Brain microvascular endothelial cell (primary cell): ENCODE measurements at regions not wholly inside any gene's neighbourhood (a gene's known extent, or its start where the extent isn't known, plus 50 kb on each side); places are given as distances from the start of the nearest gene placed in this dataset.
"Not testable (repeated sequence)": the region's sequence is repeated elsewhere in the genome, so short reads cannot be mapped to it uniquely, and the experiment has no call there.

ENCODE experiments used
- DNase-seq: peaks from one replicate; pipeline ENCODE4 v3.0.0-alpha.2; 2020
- H3K27ac ChIP-seq: fragments of 250-450 bp; sonication (Bioruptor Pico); 2 replicates; pipeline ENCODE4 v1.5.1; 2020; ENCODE audit warnings: mild to moderate bottlenecking, moderate library complexity
- H3K27me3 ChIP-seq: fragments of 250-450 bp; sonication (Bioruptor Pico); replicated peaks from 2 replicates; pipeline ENCODE4 v1.5.1; 2020; ENCODE audit warnings: mild to moderate bottlenecking
- H3K36me3 ChIP-seq: fragments of 250-450 bp; sonication (Bioruptor Pico); replicated peaks from 2 replicates; pipeline ENCODE4 v1.5.1; 2020; ENCODE audit warnings: mild to moderate bottlenecking
- H3K4me3 ChIP-seq: 2 replicates; pipeline ENCODE4 v1.5.1; 2011; ENCODE audit warnings: low read depth, mild to moderate bottlenecking, control low read depth, low read length, moderate library complexity
- CTCF ChIP-seq: IDR thresholded peaks from 2 replicates; pipeline ENCODE4 v1.5.1; 2011; ENCODE audit warnings: low read depth, mild to moderate bottlenecking, moderate library complexity, low read length, control low read depth, inconsistent platforms; ENCODE audit errors: missing control alignments
- in situ Hi-C: cut with HindIII; loops from 2 replicates; pipeline ENCODE4 v1.10.0; 2017; ENCODE audit warnings: low sequenced_read_pairs, low pct_ligation_motif_present

GRCh38 chr2:175251425-175252041 is 70.0 kb upstream of the ATP5MC3 start:
- H3K4me3 ChIP-seq = no peak overlapping the region
- peak; percentile 35 for DNase-seq
- no peaks in the 10 kb centered on the region for H3K36me3 ChIP-seq
- in situ Hi-C loops = no loop called here
- peak; percentile 65 for TF ChIP-seq CTCF
- peaks cover 4% of the 10 kb centered on the region for H3K27me3 ChIP-seq
- H3K27ac ChIP-seq = no peak overlapping the region

- no peaks in the 10 kb centered on the region for H3K36me3 ChIP-seq
- no peak overlapping the region for H3K4me3 ChIP-seq
- peaks cover 4% of the 10 kb centered on the region for H3K27me3 ChIP-seq
- H3K27ac ChIP-seq = no peak overlapping the region
- DNase-seq = no peak
- TF ChIP-seq CTCF = no peak
- in situ Hi-C loops = no loop called here
Observed at GRCh38 chr2:175247159-175247558, 65.6 kb upstream of the ATP5MC3 start.

- in situ Hi-C loops = no loop called here
- Histone ChIP-seq H3K4me3 (no peak overlapping the region), H3K27ac (no peak overlapping the region), H3K27me3 (peaks cover 4% of the 10 kb centered on the region), H3K36me3 (no peaks in the 10 kb centered on the region)
- TF ChIP-seq CTCF = no peak
- no peak for DNase-seq
Observed at GRCh38 chr2:175244697-175245096, 63.2 kb upstream of the ATP5MC3 start.

GRCh38 chr2:175241691-175242090 is 60.2 kb upstream of the ATP5MC3 start:
- DNase-seq = no peak
- H3K27me3 ChIP-seq = no peaks in the 10 kb centered on the region
- no peak overlapping the region for H3K4me3 ChIP-seq
- in situ Hi-C loops = no loop called here
- no peak for TF ChIP-seq CTCF
- no peaks in the 10 kb centered on the region for H3K36me3 ChIP-seq
- no peak overlapping the region for H3K27ac ChIP-seq

GRCh38 chr2:175240033-175240432 is 58.5 kb upstream of the ATP5MC3 start:
- H3K27me3 ChIP-seq, H3K27ac ChIP-seq, DNase-seq, in situ Hi-C loops, H3K4me3 ChIP-seq, H3K36me3 ChIP-seq: not testable (repeated sequence)

- Histone ChIP-seq H3K4me3 (no peak overlapping the region), H3K36me3 (no peaks in the 10 kb centered on the region), H3K27me3 (no peaks in the 10 kb centered on the region), H3K27ac (no peak overlapping the region)
- in situ Hi-C loops = no loop called here
- no peak for DNase-seq
- no peak for TF ChIP-seq CTCF
Observed at GRCh38 chr2:175236930-175237329, 55.4 kb upstream of the ATP5MC3 start.
